ENCODE measurements at regions not wholly inside any gene's neighbourhood (a gene's known extent, or its start where the extent isn't known, plus 50 kb on each side); places are given as distances from the start of the nearest gene placed in this dataset.
"Not testable (repeated sequence)": the region's sequence is repeated elsewhere in the genome, so short reads cannot be mapped to it uniquely, and the experiment has no call there.

- TF ChIP-seq REST (IDR thresholded peaks at IDR 0.05) (no peak), YY1 (IDR thresholded peaks at IDR 0.05) (no peak), RXRA (IDR thresholded peaks at IDR 0.05) (no peak), GABPA (IDR thresholded peaks at IDR 0.05 in 1 of 2, conservative IDR thresholded peaks at IDR 0.05 in 1 of 2) (no peak), FOXA1 (IDR thresholded peaks at IDR 0.05) (no peak), HNF4A (conservative IDR thresholded peaks at IDR 0.05) (no peak), TAF1 (conservative IDR thresholded peaks at IDR 0.05) (no peak), MAX (IDR thresholded peaks at IDR 0.05) (no peak), ATF3 (IDR thresholded peaks at IDR 0.05) (no peak), JUND (IDR thresholded peaks at IDR 0.05) (no peak), SP1 (IDR thresholded peaks at IDR 0.05) (no peak), HNF4G (IDR thresholded peaks at IDR 0.05) (no peak), RAD21 (IDR thresholded peaks at IDR 0.05) (no peak)
- 87% methylated on average over 2 of the region's 2 CpGs for WGBS
- DNase-seq (ENCODE audit: low spot score): no peak
- no peaks in the 10 kb centered on the region for H3K9me3 ChIP-seq (ENCODE audit: control insufficient read depth in 4 of 4, low read length in 3 of 4)
- no peaks in the 10 kb centered on the region for H3K4me1 ChIP-seq (ENCODE audit: control insufficient read depth in 4 of 4, insufficient read depth in 4 of 4, low read length in 3 of 4)
- H3K9ac ChIP-seq (ENCODE audit: low read depth in 1 of 2, low read length in 2 of 2): no peak overlapping the region
- H3K36me3 ChIP-seq (ENCODE audit: control insufficient read depth in 4 of 4, insufficient read depth in 3 of 4, low read depth in 1 of 4, low read length in 3 of 4): no peaks in the 10 kb centered on the region
- no peaks in the 10 kb centered on the region for H3K27me3 ChIP-seq (ENCODE audit: control insufficient read depth in 4 of 4, insufficient read depth in 4 of 4, low read length in 3 of 4)
- no peak overlapping the region for H3K27ac ChIP-seq (ENCODE audit: low read depth in 1 of 2, low read length in 2 of 2)
- no peak overlapping the region for H3K4me3 ChIP-seq (ENCODE audit: low read depth in 1 of 3, low read length in 3 of 3)
Measured at GRCh38 chr12:75685617-75686225, 174.3 kb upstream of the KRR1 start.

GRCh38 chr12:75684678-75685616 is 173.5 kb upstream of the KRR1 start:
- Histone ChIP-seq H3K4me1 (ENCODE audit: control insufficient read depth in 4 of 4, insufficient read depth in 4 of 4, low read length in 3 of 4) (no peaks in the 10 kb centered on the region), H3K27me3 (ENCODE audit: control insufficient read depth in 4 of 4, insufficient read depth in 4 of 4, low read length in 3 of 4) (no peaks in the 10 kb centered on the region), H3K9ac (ENCODE audit: low read depth in 1 of 2, low read length in 2 of 2) (no peak overlapping the region), H3K36me3 (ENCODE audit: control insufficient read depth in 4 of 4, insufficient read depth in 3 of 4, low read depth in 1 of 4, low read length in 3 of 4) (no peaks in the 10 kb centered on the region), H3K27ac (ENCODE audit: low read depth in 1 of 2, low read length in 2 of 2) (no peak overlapping the region), H3K4me3 (ENCODE audit: low read depth in 1 of 3, low read length in 3 of 3) (no peak overlapping the region), H3K9me3 (ENCODE audit: control insufficient read depth in 4 of 4, low read length in 3 of 4) (no peaks in the 10 kb centered on the region)
- no peak for DNase-seq (ENCODE audit: low spot score)
- WGBS: 88% methylated on average over 5 of the region's 5 CpGs
- TF ChIP-seq TAF1 (conservative IDR thresholded peaks at IDR 0.05): no peak
- TF ChIP-seq EGR1 (IDR thresholded peaks at IDR 0.05; ENCODE audit: low read depth in 2 of 2): no peak
- no peak for TF ChIP-seq HNF4G (IDR thresholded peaks at IDR 0.05)
- no peak for TF ChIP-seq RXRA (IDR thresholded peaks at IDR 0.05)
- no peak for TF ChIP-seq NR2F2 (IDR thresholded peaks at IDR 0.05)
- TF ChIP-seq MAX (IDR thresholded peaks at IDR 0.05): no peak
- TF ChIP-seq REST (IDR thresholded peaks at IDR 0.05): no peak
- no peak for TF ChIP-seq ATF3 (IDR thresholded peaks at IDR 0.05)
- no peak for TF ChIP-seq RAD21 (IDR thresholded peaks at IDR 0.05)
- TF ChIP-seq YY1 (IDR thresholded peaks at IDR 0.05): no peak

GRCh38 chr12:75683995-75684586 is 172.7 kb upstream of the KRR1 start:
- H3K27ac ChIP-seq (ENCODE audit: low read depth in 1 of 2, low read length in 2 of 2); H3K36me3 ChIP-seq (ENCODE audit: control insufficient read depth in 4 of 4, insufficient read depth in 3 of 4, low read depth in 1 of 4, low read length in 3 of 4); H3K4me3 ChIP-seq (ENCODE audit: low read depth in 1 of 3, low read length in 3 of 3); DNase-seq (ENCODE audit: low spot score); H3K4me1 ChIP-seq (ENCODE audit: control insufficient read depth in 4 of 4, insufficient read depth in 4 of 4, low read length in 3 of 4); H3K9me3 ChIP-seq (ENCODE audit: control insufficient read depth in 4 of 4, low read length in 3 of 4); H3K27me3 ChIP-seq (ENCODE audit: control insufficient read depth in 4 of 4, insufficient read depth in 4 of 4, low read length in 3 of 4); H3K9ac ChIP-seq (ENCODE audit: low read depth in 1 of 2, low read length in 2 of 2): not testable (repeated sequence)
- 79% methylated on average over 4 of the region's 4 CpGs for WGBS

All from liver (tissue), 7 donors.